GM23338 (cell line): ENCODE measurements at regions not wholly inside any gene's neighbourhood (a gene's known extent, or its start where the extent isn't known, plus 50 kb on each side); places are given as distances from the start of the nearest gene placed in this dataset.
A peak's percentile ranks its signal among the peaks of the same experiment; 100 is the strongest.

Experiments
- ATAC-seq: fragments of 200-7000 bp; cut with Tn5 transposase; 3 replicates; pipeline ENCODE4 v1.9.1; 2020
- DNase-seq: peaks from one replicate; pipeline ENCODE4 v3.0.0-alpha.2; 2015; ENCODE audit warnings: low spot score
- H2AFZ ChIP-seq: fragments of 200-600 bp; sonication (generic); 2 replicates; pipeline ENCODE4 v1.8.0; 2016; ENCODE audit warnings: antibody characterized with exemption, mild to moderate bottlenecking, moderate library complexity
- H3F3A ChIP-seq: fragments of 200-600 bp; sonication (generic); replicated peaks from 2 replicates; pipeline ENCODE4 v1.8.0; 2017; ENCODE audit warnings: antibody characterized with exemption, mixed run types, low read depth
- H3K27ac ChIP-seq: fragments of 200-600 bp; sonication (generic); 2 replicates; pipeline ENCODE4 v1.6.1; 2016; ENCODE audit warnings: low read depth
- H3K27me3 ChIP-seq: fragments of 200-600 bp; sonication (generic); 2 replicates; pipeline ENCODE4 v1.8.0; 2016; ENCODE audit warnings: mild to moderate bottlenecking, mixed run types, moderate library complexity; ENCODE audit not compliant: insufficient read depth
- H3K36me3 ChIP-seq: fragments of 200-600 bp; sonication (generic); 2 replicates; pipeline ENCODE4 v1.8.0; 2016; ENCODE audit warnings: mild to moderate bottlenecking; ENCODE audit not compliant: insufficient read depth
- H3K4me1 ChIP-seq: fragments of 200-600 bp; sonication (generic); 2 replicates; pipeline ENCODE4 v1.8.0; 2016; ENCODE audit warnings: mild to moderate bottlenecking, moderate library complexity; ENCODE audit not compliant: insufficient read depth
- H3K4me2 ChIP-seq: fragments of 200-600 bp; sonication (generic); 2 replicates; pipeline ENCODE4 v1.7.1; 2017; ENCODE audit warnings: mixed run types
- H3K4me3 ChIP-seq: fragments of 200-600 bp; sonication (generic); 2 replicates; pipeline ENCODE4 v1.6.1; 2016; ENCODE audit warnings: mixed run types
- H3K79me2 ChIP-seq: fragments of 200-600 bp; sonication (generic); replicated peaks from 2 replicates; pipeline ENCODE4 v1.8.0; 2017; ENCODE audit warnings: mild to moderate bottlenecking; ENCODE audit not compliant: insufficient read depth
- H3K9me2 ChIP-seq: fragments of 200-600 bp; sonication (generic); 2 replicates; pipeline ENCODE4 v1.8.0; 2017; ENCODE audit not compliant: insufficient read depth
- H4K20me1 ChIP-seq: fragments of 200-600 bp; sonication (generic); replicated peaks from 2 replicates; pipeline ENCODE4 v1.8.0; 2017; ENCODE audit warnings: mild to moderate bottlenecking; ENCODE audit not compliant: insufficient read depth
- H3K27ac Mint-ChIP-seq: 2 replicates; pipeline ENCODE4 v1.8.0; 2020; ENCODE audit warnings: inconsistent platforms, mild to moderate bottlenecking, moderate library complexity, mixed read lengths
- H3K27me3 Mint-ChIP-seq: 3 replicates; pipeline ENCODE4 v1.8.0; 2022; ENCODE audit warnings: low read depth, mild to moderate bottlenecking, moderate library complexity, mixed read lengths, inconsistent platforms; ENCODE audit not compliant: insufficient read depth, poor library complexity
- H3K36me3 Mint-ChIP-seq: 3 replicates; pipeline ENCODE4 v1.8.0; 2021; ENCODE audit warnings: low read depth, mild to moderate bottlenecking, inconsistent platforms, moderate library complexity, mixed read lengths
- H3K4me1 Mint-ChIP-seq: 3 replicates; pipeline ENCODE4 v1.8.0; 2020; ENCODE audit warnings: mild to moderate bottlenecking, inconsistent platforms, mixed read lengths
- H3K4me3 Mint-ChIP-seq: 3 replicates; pipeline ENCODE4 v1.8.0; 2021; ENCODE audit warnings: moderate library complexity, mild to moderate bottlenecking, inconsistent platforms, mixed read lengths
- H3K9me3 Mint-ChIP-seq: 3 replicates; pipeline ENCODE4 v1.8.0; 2020; ENCODE audit warnings: moderate library complexity, mild to moderate bottlenecking, inconsistent platforms, mixed read lengths
- CREB1 ChIP-seq: fragments of 250-450 bp; sonication (Bioruptor Pico); IDR thresholded peaks from 2 replicates; pipeline ENCODE4 v1.5.0; 2020; ENCODE audit warnings: low read depth, mild to moderate bottlenecking, moderate library complexity
- ETS1 ChIP-seq: IDR thresholded peaks from 2 replicates; pipeline ENCODE4 v1.6.1; 2016; ENCODE audit warnings: antibody characterized with exemption
- EZH2 ChIP-seq: fragments of 200-600 bp; sonication (generic); IDR thresholded peaks from one replicate; pipeline ENCODE4 v1.8.0; 2017; ENCODE audit warnings: antibody characterized with exemption, mild to moderate bottlenecking, low read depth; ENCODE audit not compliant: unreplicated experiment
- EZH2phosphoT487 ChIP-seq: fragments of 200-600 bp; sonication (generic); IDR thresholded peaks from one replicate; pipeline ENCODE4 v1.8.1; 2018; ENCODE audit warnings: antibody characterized with exemption; ENCODE audit not compliant: unreplicated experiment
- NANOG ChIP-seq: IDR thresholded peaks from 2 replicates; pipeline ENCODE4 v1.6.1; 2016; ENCODE audit warnings: antibody characterized with exemption, borderline replicate concordance
- POLR2AphosphoS5 ChIP-seq: IDR thresholded peaks from 2 replicates; pipeline ENCODE4 v1.6.1; 2016; ENCODE audit warnings: antibody characterized with exemption, low read depth
- ZNF114 ChIP-seq: fragments of 250-450 bp; sonication (Bioruptor Pico); IDR thresholded peaks from 2 replicates; pipeline ENCODE4 v1.5.0; 2020; ENCODE audit warnings: mild to moderate bottlenecking, moderate library complexity
- ZNF331 ChIP-seq: fragments of 250-450 bp; sonication (Bioruptor Pico); IDR thresholded peaks from 2 replicates; pipeline ENCODE4 v1.5.0; 2020; ENCODE audit warnings: low read depth, mild to moderate bottlenecking, moderate library complexity
- TF ChIP-seq, protein P1 (sequence below): fragments of 250-450 bp; sonication (Bioruptor Pico); IDR thresholded peaks from 2 replicates; pipeline ENCODE4 v1.5.0; 2020; ENCODE audit warnings: mild to moderate bottlenecking, moderate library complexity
- TF ChIP-seq, protein P2 (sequence below): IDR thresholded peaks from one replicate; pipeline ENCODE4 v1.6.1; 2018; ENCODE audit warnings: antibody characterized with exemption; ENCODE audit not compliant: unreplicated experiment
- TF ChIP-seq, protein P3 (sequence below), 2 experiments: fragments of 200-600 bp in 1 of 2; sonication (generic) in 1 of 2; conservative IDR thresholded peaks; 2 replicates each; pipeline versions ENCODE4 v1.5.1 to v1.6.1; 2016 to 2017; ENCODE audit warnings: antibody characterized with exemption in 2 of 2, low read depth in 2 of 2, mild to moderate bottlenecking in 2 of 2, moderate library complexity in 1 of 2

DNA sequence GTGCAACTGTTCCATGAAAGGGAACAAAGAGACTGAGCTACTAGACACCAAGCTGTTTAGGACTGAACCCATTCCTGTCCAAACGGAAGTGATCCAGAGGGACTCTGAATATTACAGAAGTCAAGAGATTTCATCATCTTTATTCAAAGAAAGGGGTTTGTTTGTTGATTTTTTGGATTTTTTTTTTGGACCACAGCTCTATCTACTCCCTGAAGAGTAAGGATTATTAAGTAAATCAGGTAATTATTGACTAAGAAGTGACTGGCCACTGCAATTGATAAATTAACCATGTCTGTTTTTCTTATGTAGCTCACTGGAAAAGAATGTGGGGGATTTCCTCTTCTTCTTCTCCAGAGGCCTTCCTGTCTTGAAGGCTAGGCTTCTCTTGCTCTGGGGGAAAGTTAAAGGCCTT lies 146.6 kb upstream of the TPM1 start (continued):
- TF ChIP-seq, protein P1, sequence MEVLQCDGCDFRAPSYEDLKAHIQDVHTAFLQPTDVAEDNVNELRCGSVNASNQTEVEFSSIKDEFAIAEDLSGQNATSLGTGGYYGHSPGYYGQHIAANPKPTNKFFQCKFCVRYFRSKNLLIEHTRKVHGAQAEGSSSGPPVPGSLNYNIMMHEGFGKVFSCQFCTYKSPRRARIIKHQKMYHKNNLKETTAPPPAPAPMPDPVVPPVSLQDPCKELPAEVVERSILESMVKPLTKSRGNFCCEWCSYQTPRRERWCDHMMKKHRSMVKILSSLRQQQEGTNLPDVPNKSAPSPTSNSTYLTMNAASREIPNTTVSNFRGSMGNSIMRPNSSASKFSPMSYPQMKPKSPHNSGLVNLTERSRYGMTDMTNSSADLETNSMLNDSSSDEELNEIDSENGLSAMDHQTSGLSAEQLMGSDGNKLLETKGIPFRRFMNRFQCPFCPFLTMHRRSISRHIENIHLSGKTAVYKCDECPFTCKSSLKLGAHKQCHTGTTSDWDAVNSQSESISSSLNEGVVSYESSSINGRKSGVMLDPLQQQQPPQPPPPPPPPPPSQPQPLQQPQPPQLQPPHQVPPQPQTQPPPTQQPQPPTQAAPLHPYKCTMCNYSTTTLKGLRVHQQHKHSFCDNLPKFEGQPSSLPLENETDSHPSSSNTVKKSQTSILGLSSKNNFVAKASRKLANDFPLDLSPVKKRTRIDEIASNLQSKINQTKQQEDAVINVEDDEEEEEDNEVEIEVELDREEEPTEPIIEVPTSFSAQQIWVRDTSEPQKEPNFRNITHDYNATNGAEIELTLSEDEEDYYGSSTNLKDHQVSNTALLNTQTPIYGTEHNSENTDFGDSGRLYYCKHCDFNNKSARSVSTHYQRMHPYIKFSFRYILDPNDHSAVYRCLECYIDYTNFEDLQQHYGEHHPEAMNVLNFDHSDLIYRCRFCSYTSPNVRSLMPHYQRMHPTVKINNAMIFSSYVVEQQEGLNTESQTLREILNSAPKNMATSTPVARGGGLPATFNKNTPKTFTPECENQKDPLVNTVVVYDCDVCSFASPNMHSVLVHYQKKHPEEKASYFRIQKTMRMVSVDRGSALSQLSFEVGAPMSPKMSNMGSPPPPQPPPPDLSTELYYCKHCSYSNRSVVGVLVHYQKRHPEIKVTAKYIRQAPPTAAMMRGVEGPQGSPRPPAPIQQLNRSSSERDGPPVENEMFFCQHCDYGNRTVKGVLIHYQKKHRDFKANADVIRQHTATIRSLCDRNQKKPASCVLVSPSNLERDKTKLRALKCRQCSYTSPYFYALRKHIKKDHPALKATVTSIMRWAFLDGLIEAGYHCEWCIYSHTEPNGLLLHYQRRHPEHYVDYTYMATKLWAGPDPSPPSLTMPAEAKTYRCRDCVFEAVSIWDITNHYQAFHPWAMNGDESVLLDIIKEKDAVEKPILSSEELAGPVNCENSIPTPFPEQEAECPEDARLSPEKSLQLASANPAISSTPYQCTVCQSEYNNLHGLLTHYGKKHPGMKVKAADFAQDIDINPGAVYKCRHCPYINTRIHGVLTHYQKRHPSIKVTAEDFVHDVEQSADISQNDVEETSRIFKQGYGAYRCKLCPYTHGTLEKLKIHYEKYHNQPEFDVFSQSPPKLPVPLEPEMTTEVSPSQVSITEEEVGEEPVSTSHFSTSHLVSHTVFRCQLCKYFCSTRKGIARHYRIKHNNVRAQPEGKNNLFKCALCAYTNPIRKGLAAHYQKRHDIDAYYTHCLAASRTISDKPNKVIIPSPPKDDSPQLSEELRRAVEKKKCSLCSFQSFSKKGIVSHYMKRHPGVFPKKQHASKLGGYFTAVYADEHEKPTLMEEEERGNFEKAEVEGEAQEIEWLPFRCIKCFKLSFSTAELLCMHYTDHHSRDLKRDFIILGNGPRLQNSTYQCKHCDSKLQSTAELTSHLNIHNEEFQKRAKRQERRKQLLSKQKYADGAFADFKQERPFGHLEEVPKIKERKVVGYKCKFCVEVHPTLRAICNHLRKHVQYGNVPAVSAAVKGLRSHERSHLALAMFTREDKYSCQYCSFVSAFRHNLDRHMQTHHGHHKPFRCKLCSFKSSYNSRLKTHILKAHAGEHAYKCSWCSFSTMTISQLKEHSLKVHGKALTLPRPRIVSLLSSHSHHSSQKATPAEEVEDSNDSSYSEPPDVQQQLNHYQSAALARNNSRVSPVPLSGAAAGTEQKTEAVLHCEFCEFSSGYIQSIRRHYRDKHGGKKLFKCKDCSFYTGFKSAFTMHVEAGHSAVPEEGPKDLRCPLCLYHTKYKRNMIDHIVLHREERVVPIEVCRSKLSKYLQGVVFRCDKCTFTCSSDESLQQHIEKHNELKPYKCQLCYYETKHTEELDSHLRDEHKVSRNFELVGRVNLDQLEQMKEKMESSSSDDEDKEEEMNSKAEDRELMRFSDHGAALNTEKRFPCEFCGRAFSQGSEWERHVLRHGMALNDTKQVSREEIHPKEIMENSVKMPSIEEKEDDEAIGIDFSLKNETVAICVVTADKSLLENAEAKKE (CRISPR knock-in tag): no peak

DNA sequence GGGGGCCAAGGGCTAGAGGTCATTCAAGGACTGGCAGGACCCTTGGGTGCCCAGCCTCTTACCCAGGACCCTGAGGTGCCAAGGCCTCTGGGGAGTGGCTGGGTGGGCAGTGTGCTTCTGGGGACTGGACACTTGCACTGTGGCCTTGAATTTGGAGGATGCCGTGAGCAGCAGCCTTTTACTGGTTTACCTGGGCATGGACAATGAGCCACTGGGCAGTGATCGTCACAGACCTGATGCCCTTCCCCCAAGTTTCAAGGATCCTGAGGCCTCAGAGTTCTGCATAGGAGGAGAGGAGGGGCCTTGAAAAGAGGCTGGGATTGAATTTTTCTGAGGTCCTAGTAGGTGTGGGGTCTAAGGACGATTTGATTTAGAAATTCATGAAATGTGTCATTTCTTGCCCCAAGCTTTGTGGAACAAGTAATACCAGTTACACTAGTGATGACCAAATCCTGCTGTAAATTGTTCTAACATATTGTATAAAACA lies 146.1 kb upstream of the TPM1 start:
- DNase-seq: no peak
- Mint-ChIP-seq H3K4me3 (no peak overlapping the region), H3K4me1 (peaks cover 40% of the 10 kb centered on the region), H3K9me3 (no peaks in the 10 kb centered on the region), H3K27ac (peak overlapping the region; percentile 85), H3K27me3 (peaks cover 5% of the 10 kb centered on the region), H3K36me3 (no peaks in the 10 kb centered on the region)
- H3K4me3 ChIP-seq: no peak overlapping the region
- H2AFZ ChIP-seq: peak overlapping the region; percentile 2; the same call in 1 of the 2 replicates
- no peaks in the 10 kb centered on the region for H3K36me3 ChIP-seq
- H3K9me2 ChIP-seq: no peaks in the 10 kb centered on the region
- H3K4me1 ChIP-seq: peaks cover 24% of the 10 kb centered on the region
- no peaks in the 10 kb centered on the region for H4K20me1 ChIP-seq
- peak; percentile 52 for ATAC-seq
- no peaks in the 10 kb centered on the region for H3F3A ChIP-seq
- H3K4me2 ChIP-seq: 0 out of 2 replicates have a peak overlapping the region, but pooled peaks have one; percentile 34
- H3K27ac ChIP-seq: peak overlapping the region; percentile 47; the same call in 1 of the 2 replicates
- no peaks in the 10 kb centered on the region for H3K79me2 ChIP-seq
- H3K27me3 ChIP-seq: no peaks in the 10 kb centered on the region
- TF ChIP-seq ETS1 (no peak), CREB1 (CRISPR knock-in tag) (no peak), POLR2AphosphoS5 (no peak), ZNF114 (CRISPR knock-in tag) (no peak), EZH2phosphoT487 (no peak), EZH2 (no peak), ZNF331 (no peak), NANOG (no peak)
- TF ChIP-seq, protein P2, sequence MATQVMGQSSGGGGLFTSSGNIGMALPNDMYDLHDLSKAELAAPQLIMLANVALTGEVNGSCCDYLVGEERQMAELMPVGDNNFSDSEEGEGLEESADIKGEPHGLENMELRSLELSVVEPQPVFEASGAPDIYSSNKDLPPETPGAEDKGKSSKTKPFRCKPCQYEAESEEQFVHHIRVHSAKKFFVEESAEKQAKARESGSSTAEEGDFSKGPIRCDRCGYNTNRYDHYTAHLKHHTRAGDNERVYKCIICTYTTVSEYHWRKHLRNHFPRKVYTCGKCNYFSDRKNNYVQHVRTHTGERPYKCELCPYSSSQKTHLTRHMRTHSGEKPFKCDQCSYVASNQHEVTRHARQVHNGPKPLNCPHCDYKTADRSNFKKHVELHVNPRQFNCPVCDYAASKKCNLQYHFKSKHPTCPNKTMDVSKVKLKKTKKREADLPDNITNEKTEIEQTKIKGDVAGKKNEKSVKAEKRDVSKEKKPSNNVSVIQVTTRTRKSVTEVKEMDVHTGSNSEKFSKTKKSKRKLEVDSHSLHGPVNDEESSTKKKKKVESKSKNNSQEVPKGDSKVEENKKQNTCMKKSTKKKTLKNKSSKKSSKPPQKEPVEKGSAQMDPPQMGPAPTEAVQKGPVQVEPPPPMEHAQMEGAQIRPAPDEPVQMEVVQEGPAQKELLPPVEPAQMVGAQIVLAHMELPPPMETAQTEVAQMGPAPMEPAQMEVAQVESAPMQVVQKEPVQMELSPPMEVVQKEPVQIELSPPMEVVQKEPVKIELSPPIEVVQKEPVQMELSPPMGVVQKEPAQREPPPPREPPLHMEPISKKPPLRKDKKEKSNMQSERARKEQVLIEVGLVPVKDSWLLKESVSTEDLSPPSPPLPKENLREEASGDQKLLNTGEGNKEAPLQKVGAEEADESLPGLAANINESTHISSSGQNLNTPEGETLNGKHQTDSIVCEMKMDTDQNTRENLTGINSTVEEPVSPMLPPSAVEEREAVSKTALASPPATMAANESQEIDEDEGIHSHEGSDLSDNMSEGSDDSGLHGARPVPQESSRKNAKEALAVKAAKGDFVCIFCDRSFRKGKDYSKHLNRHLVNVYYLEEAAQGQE: no peak
- TF ChIP-seq, protein P3, sequence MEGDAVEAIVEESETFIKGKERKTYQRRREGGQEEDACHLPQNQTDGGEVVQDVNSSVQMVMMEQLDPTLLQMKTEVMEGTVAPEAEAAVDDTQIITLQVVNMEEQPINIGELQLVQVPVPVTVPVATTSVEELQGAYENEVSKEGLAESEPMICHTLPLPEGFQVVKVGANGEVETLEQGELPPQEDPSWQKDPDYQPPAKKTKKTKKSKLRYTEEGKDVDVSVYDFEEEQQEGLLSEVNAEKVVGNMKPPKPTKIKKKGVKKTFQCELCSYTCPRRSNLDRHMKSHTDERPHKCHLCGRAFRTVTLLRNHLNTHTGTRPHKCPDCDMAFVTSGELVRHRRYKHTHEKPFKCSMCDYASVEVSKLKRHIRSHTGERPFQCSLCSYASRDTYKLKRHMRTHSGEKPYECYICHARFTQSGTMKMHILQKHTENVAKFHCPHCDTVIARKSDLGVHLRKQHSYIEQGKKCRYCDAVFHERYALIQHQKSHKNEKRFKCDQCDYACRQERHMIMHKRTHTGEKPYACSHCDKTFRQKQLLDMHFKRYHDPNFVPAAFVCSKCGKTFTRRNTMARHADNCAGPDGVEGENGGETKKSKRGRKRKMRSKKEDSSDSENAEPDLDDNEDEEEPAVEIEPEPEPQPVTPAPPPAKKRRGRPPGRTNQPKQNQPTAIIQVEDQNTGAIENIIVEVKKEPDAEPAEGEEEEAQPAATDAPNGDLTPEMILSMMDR (conservative IDR thresholded peaks at IDR 0.05; ENCODE audit: low read depth in 2 of 2): no peak
